C4-2B (cell line): ENCODE measurements at regions not wholly inside any gene's neighbourhood (a gene's known extent, or its start where the extent isn't known, plus 50 kb on each side); places are given as distances from the start of the nearest gene placed in this dataset.

Experiments used
- CTCF ChIP-seq: fragments of 450-650 bp; conservative IDR thresholded peaks from 2 replicates; pipeline ENCODE4 v1.5.1; 2017; ENCODE audit warnings: mild to moderate bottlenecking
- ZFX ChIP-seq: fragments of 450-650 bp; IDR thresholded peaks from 2 replicates; pipeline ENCODE4 v1.6.1; 2017

- TF ChIP-seq CTCF (no peak), ZFX (no peak)
Measured at GRCh38 chr12:93302331-93303229, 75.1 kb upstream of the NUDT4 start.
